Activated CD8-positive, alpha-beta T cell treated with anti-CD3 and anti-CD28 coated beads for 36 hours (primary cell): ENCODE measurements at regions not wholly inside any gene's neighbourhood (a gene's known extent, or its start where the extent isn't known, plus 50 kb on each side); places are given as distances from the start of the nearest gene placed in this dataset.
"Not testable (repeated sequence)": the region's sequence is repeated elsewhere in the genome, so short reads cannot be mapped to it uniquely, and the experiment has no call there.

Experiments used
- ATAC-seq: fragments of 200-7000 bp; cut with Tn5 transposase; one replicate; pipeline ENCODE4 v1.10.0; 2021; ENCODE audit warnings: mild to moderate bottlenecking, moderate library complexity
- CTCF ChIA-PET: fragments of 350-600 bp; sonication (Branson Sonifier 250); formaldehyde crosslinking; loops from one replicate; lab custom pipeline; 2021; ENCODE audit warnings: antibody characterized with exemption; lab: Charles Lee
- POLR2A ChIA-PET: fragments of 350-600 bp; sonication (Branson Sonifier 250); formaldehyde crosslinking; loops from one replicate; lab custom pipeline; 2021; ENCODE audit warnings: antibody characterized with exemption; lab: Charles Lee
- DNase-seq: peaks from one replicate; pipeline ENCODE4 v3.0.0-alpha.2; 2020
- H3K27ac Mint-ChIP-seq: one replicate; pipeline ENCODE4 v1.8.0; 2021; ENCODE audit warnings: mild to moderate bottlenecking, mixed read lengths
- H3K27me3 Mint-ChIP-seq: one replicate; pipeline ENCODE4 v1.8.0; 2021; ENCODE audit warnings: mixed read lengths
- H3K36me3 Mint-ChIP-seq: one replicate; pipeline ENCODE4 v1.8.0; 2021; ENCODE audit warnings: low read depth, mixed read lengths
- H3K4me1 Mint-ChIP-seq: one replicate; pipeline ENCODE4 v1.8.0; 2021; ENCODE audit warnings: low read depth, mixed read lengths
- H3K4me3 Mint-ChIP-seq: one replicate; pipeline ENCODE4 v1.8.0; 2021; ENCODE audit warnings: mild to moderate bottlenecking, moderate library complexity, mixed read lengths
- H3K9me3 Mint-ChIP-seq: one replicate; pipeline ENCODE4 v1.8.0; 2021; ENCODE audit warnings: mixed read lengths
- intact Hi-C: fragments of 100-400 bp; cut with micrococcal nuclease; formaldehyde crosslinking; loops from one replicate; pipeline ENCODE4 v1.10.0; 2022
- TF ChIP-seq, protein P1 (sequence below): fragments of 200-600 bp; IDR thresholded peaks from one replicate; pipeline ENCODE4 v1.8.0; 2022; ENCODE audit warnings: antibody characterized with exemption, mild to moderate bottlenecking

DNA sequence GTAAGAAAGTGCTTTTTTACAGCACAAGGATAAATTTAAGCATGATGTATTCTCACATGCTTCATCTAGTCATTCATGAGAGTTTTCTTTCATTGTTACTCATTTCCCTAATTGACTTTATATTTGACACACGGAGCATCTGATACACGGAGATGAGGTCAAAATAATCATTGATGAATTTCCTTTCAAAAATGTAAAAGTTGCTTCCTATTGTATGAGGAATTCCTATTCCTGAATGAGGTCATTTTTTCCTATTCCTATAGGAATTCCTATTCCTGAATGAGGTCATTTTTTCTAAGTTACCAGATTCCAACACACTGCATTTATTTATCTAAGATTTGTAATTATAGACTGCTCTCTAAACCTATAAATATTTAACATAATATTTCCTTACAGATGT lies 316.7 kb upstream of the KITLG start:
- TF ChIP-seq, protein P1, sequence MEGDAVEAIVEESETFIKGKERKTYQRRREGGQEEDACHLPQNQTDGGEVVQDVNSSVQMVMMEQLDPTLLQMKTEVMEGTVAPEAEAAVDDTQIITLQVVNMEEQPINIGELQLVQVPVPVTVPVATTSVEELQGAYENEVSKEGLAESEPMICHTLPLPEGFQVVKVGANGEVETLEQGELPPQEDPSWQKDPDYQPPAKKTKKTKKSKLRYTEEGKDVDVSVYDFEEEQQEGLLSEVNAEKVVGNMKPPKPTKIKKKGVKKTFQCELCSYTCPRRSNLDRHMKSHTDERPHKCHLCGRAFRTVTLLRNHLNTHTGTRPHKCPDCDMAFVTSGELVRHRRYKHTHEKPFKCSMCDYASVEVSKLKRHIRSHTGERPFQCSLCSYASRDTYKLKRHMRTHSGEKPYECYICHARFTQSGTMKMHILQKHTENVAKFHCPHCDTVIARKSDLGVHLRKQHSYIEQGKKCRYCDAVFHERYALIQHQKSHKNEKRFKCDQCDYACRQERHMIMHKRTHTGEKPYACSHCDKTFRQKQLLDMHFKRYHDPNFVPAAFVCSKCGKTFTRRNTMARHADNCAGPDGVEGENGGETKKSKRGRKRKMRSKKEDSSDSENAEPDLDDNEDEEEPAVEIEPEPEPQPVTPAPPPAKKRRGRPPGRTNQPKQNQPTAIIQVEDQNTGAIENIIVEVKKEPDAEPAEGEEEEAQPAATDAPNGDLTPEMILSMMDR: no peak
- no peak for ATAC-seq

DNA sequence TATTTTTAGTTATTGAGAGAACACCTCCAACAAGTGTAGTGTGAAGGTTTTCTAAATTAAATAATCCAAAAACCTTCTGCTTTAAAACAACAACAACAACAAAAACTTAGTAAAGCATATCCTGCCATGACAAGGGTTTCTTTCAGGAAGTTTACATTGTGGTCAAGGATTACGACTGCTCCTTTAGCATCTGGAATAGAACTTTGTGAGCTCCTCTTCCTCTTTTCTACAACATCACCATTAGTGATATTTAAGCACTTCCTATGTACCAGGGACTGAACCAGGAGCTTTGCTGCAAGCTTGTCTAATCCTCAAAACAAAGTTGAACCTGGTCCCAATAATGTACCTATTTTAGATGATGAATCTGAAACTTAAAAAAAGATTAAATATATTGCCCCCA lies 315.4 kb upstream of the KITLG start:
- ChIA-PET CTCF (no interaction called here), POLR2A (no interaction called here)
- H3K4me1 Mint-ChIP-seq: no peaks in the 10 kb centered on the region
- intact Hi-C loops: no loop called here
- no peak for DNase-seq
- no peak overlapping the region for H3K4me3 Mint-ChIP-seq
- TF ChIP-seq, protein P1: no peak
- no peaks in the 10 kb centered on the region for H3K9me3 Mint-ChIP-seq
- H3K27ac Mint-ChIP-seq: no peak overlapping the region
- no peaks in the 10 kb centered on the region for H3K27me3 Mint-ChIP-seq
- no peak for ATAC-seq
- no peaks in the 10 kb centered on the region for H3K36me3 Mint-ChIP-seq

More for the DNA sequence above, 316.7 kb upstream of the KITLG start:
- intact Hi-C loops: no loop called here
- no peaks in the 10 kb centered on the region for H3K36me3 Mint-ChIP-seq
- H3K4me3 Mint-ChIP-seq: no peak overlapping the region
- no peak overlapping the region for H3K27ac Mint-ChIP-seq
- CTCF ChIA-PET: no interaction called here
- no peaks in the 10 kb centered on the region for H3K4me1 Mint-ChIP-seq
- no peaks in the 10 kb centered on the region for H3K9me3 Mint-ChIP-seq
- POLR2A ChIA-PET: no interaction called here
- no peak for DNase-seq
- H3K27me3 Mint-ChIP-seq: no peaks in the 10 kb centered on the region

DNA sequence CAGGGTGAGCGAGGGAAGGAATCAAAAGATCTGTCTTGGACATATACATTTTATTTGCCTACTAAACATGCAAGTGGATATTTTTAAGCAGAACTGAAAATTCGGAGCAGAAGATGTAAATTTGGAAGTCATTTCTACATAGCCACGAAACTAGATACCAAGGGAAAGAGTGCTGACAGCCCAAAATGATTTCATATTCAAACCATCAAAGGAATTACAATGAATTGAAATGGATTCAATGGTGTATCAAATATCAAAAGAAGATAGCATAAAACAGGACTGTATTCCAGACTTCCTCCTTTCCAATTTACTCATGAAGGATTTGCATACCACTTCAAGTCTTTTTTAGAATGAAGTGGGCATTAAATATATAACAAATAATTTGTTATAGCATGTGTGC lies 313.5 kb upstream of the KITLG start:
- Mint-ChIP-seq H3K4me3 (no peak overlapping the region), H3K36me3 (no peaks in the 10 kb centered on the region), H3K27ac (no peak overlapping the region), H3K4me1 (no peaks in the 10 kb centered on the region), H3K9me3 (no peaks in the 10 kb centered on the region), H3K27me3 (no peaks in the 10 kb centered on the region)
- ATAC-seq (no peak), DNase-seq (no peak)
- TF ChIP-seq, protein P1: no peak
- intact Hi-C loops: no loop called here
- CTCF ChIA-PET: no interaction called here
- POLR2A ChIA-PET: interaction anchor here (0.6 kb wide), 1 partner anchor 566 kb away, joined by 3 read pairs; no protein-coding TSS in a partner anchor

DNA sequence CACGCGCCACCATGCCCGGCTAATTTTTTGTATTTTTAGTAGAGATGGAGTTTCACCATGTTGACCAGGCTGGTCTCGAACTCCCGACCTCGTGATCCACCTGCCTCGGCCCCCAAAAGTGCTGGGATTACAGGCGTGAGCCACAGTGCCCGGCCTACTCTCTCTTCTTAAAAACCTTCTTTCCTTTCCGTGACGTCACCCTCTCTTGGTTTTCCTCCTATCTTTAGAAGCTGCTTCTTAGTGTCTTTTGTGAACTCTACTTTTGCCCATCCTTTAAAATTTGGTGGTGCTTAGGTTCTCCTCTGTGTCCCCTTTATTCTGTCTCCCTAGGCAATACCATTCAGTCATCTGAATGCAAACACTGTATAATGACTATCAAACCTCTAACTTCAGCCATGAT lies 311.2 kb upstream of the KITLG start:
- H3K36me3 Mint-ChIP-seq, H3K9me3 Mint-ChIP-seq, H3K27ac Mint-ChIP-seq, DNase-seq, ATAC-seq, CTCF ChIA-PET, H3K27me3 Mint-ChIP-seq, intact Hi-C loops, POLR2A ChIA-PET, H3K4me3 Mint-ChIP-seq, H3K4me1 Mint-ChIP-seq: not testable (repeated sequence)

DNA sequence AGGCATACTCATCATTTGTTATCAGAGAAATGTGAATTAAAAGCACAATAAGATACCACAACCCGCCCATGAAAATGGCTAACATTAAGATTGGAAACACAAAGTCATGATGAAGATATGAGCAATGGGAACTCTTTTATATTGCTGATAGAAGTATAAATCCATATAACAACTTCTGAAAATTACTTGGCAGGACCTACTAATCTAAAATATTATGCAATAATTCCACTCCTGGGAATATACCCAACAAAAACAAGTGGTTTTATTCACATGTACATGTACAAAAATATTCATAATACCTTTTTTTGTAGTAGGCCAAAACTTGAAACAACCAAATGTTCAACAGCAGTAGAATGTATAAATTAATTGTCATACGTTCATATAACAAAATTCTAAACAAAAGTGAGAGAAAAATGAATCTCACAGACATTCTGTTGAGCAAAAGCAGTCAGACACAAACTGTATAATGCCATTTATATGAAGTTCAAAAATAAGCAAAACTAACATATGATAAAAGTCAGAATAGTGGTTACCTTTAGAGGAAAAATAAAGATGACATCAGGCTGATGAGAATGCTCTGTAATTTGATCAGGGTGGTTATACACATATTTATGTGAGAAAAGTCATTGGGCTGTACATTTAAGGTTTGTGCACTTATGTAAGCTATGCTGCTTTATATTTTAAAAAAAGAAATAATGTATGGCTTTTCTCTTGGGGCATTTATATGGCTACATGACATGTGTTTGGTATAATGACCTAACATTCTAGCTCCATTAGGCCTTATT lies 309.2 kb upstream of the KITLG start:
- Mint-ChIP-seq H3K4me3 (no peak overlapping the region), H3K9me3 (peaks cover 1% of the 10 kb centered on the region), H3K4me1 (no peaks in the 10 kb centered on the region), H3K36me3 (no peaks in the 10 kb centered on the region), H3K27ac (no peak overlapping the region), H3K27me3 (no peaks in the 10 kb centered on the region)
- DNase-seq: no peak
- ChIA-PET CTCF (no interaction called here), POLR2A (no interaction called here)
- TF ChIP-seq, protein P1: no peak
- no peak for ATAC-seq
- intact Hi-C loops: no loop called here
